GM19463 (cell line): ENCODE measurements at regions not wholly inside any gene's neighbourhood (a gene's known extent, or its start where the extent isn't known, plus 50 kb on each side); places are given as distances from the start of the nearest gene placed in this dataset.
"Not testable (repeated sequence)": the region's sequence is repeated elsewhere in the genome, so short reads cannot be mapped to it uniquely, and the experiment has no call there.

Source experiments
- ATAC-seq: cut with Tn5 transposase; IDR thresholded peaks from one replicate; pipeline ENCODE4 v1.9.1; 2021; ENCODE audit warnings: mild to moderate bottlenecking, moderate library complexity; ENCODE audit not compliant: unreplicated experiment

DNA sequence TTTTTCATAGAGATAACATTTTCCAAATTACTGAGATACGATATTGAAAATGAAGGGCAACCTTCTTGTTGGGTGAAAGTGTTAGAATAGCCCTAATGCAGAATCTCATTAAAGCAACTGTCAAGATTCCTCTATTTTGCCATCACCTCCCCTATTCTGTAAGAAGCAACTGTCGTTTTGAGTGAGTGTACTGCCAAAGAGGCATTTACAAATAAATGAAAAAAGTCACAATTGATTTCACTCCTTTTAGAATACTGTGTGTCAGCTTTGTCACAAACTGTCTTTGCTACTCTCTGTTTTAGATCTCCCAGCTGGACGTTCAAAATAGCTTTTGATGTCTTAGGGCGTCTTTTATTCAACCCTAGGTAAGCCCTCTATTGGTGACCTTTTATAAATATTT, 322.8 kb upstream of the NAALADL2 start:
- ATAC-seq = no peak

DNA sequence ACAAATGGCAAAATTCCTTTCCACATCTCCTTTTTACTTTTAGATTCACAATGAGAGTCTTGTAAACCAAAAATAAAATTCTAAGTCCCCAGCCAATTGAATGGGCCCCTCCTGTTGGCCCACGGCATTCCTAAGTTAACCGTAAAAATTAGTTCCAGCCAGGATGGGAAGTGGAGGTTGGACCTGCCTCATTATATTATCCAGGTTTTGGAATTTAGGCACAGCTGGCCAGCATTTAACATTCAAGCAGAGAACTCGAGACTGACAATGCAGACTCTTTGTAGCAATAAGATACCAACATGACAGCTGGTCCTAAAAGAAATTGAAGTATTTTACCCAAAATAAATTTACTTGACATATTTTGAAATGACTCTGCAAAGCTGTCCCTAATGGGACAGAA, 321.0 kb upstream of the NAALADL2 start:
- ATAC-seq = no peak

DNA sequence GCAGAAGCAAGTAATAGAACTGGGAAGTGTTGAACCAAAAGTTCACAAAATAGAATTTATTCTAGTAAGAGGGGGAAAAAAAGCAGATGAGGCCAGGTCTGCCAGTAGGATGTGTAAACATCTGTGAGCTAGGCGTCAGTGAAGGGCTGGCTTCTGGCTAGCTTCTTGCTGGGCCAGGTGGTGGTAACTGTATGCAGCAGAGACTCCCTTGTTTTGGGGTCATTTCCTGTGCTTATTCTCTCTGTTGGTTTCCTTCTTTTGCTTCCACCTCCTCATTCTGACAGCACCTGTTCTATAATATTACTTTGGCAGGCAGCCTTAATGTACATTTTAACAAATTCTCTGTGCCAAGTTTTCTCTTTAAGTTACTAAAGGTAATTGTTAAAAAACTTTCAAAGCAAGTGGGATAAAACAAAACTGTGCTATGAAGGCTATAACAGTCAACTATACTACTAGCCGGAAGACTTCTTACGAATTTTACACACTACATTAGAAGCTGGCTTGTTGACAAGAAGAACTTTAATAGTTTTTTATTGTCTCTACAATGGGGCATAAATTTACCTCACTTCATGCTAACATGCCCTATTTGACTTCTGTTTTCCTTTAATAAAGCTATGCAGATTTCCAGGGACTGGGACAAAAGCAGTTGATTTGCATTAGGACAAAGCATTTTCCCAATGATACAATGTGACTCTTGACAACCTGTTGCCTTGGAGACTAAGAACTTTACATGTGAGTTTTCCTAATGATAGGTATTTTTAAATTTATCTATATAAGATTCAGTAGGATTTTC, 318.8 kb upstream of the NAALADL2 start:
- ATAC-seq = no peak

DNA sequence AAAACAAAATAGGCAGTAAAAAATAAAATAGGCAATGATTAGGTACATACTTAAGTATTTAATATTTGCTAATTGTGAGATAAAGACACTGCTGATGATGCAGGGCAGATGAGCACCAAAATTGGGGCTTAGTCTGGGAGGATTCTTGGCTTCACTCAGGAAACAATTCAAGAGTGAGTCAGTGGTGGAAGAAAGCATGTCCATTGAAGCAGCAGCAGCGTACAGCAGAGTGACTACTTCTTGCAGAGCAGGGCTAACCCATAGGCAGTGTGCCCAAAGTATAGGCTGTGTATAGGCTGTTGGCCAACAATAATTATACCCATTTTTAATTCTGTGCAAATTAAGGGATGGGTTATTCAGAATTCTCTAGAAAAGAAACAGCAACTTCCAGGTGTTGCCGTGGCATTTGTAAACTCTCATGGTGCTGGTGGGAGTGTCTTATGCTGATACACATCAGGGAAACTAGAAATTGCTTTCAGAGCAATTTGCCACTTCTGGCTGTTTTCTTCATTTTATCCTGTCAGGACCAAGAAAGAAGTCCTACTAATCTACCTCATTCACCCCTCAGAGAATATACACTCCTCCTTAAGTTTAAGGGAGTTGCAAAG, 317.3 kb upstream of the NAALADL2 start:
- ATAC-seq = no peak

DNA sequence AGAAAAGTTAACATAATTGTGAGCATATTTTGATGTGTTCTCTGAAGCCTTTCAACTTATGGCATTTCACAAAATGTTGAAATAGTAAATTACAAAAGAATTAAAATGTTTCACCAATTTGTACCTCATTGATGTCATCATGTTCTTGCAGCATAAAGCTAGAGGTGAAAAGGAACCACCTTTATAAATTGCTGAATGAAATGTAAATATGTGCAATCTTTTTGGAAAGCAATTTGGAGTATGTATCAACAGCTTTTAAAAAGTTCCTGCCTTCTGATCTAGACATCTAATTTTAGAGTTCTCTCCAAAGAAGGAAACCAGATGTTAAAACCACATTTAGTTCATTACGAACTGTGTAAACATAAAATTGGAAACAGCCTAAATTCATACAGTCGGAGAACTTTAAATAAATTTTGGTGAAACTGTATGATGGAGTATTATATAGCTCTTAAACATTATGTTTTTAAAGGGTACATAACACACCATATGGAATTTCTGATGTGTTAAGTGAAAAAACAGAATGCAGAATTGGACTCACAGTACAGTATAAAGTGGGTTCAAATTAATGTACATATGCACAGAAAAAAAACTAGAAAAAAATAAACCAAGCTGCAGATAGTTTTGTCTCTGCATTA, 311.2 kb upstream of the NAALADL2 start:
- ATAC-seq = no peak

DNA sequence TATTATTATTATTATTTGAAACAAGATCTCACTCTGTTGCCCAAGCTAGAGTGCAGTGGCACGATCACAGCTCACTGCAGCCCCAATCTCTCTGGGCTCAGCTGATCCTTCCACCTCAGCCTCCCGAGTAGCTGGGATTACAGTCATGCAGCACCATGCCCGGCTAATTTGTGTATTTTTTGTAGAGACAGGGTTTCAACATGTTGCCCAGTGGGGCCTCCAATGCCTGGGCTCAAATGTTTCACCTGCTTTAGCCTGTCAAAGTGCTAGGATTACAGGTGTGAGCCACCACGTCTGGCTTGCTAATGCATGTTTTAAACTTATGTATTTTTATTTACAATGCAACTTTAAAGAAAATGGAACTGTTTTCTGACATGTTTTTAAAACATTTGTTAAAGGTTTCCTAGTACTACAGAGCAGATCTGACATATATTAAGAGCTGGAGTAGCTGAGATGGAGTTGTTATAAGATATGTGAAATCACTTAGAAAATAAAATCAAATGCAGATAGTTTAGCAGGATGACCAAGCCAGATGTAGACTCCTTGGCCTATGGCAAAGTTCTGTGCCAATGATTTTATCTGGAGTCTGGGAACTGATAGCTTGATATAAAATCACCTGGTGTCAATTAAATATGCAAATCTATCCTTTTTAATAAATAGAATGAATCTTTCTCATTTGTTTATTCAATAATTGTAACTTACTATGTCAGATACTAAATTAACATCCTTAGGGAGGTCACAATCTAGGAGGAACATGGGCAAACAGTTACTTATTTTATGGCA, 310.1 kb upstream of the NAALADL2 start:
- no peak for ATAC-seq

DNA sequence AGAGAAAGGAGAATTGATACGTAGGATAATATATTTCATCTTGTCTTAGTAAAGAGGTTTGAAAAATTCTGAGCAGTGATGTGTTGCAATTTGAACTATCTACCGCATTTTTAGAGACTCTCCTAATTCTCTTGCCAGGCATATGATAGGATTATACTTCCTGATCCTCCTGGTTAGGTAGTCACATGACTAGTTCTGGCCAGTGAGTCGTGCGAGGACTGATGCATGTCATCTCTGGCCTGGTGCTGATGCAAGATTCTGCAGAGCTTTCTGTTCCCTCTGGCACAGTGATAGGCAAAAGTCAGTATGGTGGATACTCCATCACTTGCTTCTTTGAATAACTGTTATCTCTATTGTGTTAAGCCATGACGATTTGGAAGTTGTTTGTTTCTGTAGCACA, 277.6 kb upstream of the NAALADL2 start:
- no peak for ATAC-seq

DNA sequence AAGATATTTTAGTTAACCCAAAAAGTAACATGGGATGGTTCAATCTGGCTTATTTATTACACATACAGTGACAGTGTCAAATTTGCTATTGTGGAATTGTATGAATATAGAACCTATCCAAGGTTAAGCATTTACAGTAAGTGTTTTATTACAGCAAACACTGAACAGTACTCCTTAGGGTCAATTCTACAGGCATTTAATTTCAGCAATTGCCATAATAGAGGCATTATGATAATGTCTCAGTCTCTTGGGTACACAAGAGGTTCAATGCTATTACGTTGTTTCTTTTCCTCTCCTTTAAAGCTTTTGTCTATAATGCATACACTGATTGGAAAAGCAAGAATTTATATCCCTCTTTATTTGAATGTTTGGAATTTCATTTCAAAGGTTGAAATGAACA, 275.7 kb upstream of the NAALADL2 start:
- no peak for ATAC-seq

DNA sequence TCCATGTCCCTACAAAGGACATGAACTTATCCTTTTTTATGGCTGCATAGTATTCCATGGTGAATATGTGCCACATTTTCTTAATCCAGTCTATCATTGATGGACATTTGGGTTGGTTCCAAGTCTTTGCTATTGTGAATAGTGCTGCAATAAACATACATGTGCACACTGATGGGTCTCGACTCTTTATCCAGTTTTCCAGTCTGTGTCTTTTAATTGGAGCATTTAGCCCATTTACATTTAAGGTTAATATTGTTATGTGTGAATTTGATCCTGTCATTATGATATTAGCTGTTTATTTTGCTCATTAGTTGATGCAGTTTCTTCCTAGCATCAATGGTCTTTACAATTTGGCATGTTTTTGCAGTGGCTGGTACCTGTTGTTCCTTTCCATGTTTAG, 272.0 kb upstream of the NAALADL2 start:
- ATAC-seq = not testable (repeated sequence)

DNA sequence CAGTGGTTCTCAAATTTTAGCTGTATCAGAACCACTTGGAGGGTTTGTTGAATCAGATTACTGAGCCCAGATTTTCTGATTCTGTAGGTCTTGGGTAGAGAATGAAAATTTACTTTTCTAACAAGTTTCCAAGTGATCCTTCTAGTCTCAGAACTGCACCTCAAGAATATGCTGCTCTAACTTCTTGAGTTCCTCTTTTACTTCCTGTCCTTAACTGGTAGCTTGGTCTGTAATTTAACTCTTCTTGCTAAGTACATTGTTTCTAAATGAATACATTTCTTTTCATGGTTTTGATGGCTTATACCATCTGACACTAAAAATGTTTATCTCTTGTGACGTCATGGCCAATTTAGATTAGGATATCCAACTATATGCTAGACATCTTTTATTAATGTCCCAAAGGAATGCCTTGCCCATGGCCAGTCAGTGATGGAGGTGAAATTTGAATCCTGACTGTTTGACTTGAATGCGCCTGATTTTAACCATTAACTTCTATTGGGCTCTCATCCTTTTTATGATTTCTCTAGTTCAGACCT, 262.6 kb upstream of the NAALADL2 start:
- ATAC-seq = no peak

DNA sequence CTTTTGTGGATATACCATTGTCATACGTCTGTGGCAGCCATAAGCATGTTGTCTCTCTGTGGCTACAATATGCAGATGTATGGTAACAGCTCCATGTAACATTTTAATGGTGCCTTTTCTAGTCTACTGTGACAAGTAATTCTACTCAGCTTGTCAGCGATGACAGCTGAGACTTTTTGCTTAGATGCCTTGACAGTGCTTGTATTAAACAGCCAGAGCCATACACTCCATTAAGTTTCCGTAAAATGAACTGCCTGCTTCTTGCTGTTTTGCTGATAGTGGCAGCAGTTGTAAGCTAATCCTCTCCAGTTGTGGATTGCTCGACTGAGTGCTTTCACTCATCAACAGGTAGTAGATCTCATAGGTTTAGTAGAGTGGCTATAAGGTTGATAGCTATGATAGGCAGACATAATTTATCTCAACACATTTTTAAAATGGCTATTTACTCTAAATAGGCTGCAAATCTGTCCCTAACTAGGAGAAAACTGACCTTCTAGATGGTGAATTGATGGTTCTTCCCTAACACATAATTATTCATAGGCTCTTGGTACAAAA, 260.2 kb upstream of the NAALADL2 start:
- ATAC-seq = no peak

DNA sequence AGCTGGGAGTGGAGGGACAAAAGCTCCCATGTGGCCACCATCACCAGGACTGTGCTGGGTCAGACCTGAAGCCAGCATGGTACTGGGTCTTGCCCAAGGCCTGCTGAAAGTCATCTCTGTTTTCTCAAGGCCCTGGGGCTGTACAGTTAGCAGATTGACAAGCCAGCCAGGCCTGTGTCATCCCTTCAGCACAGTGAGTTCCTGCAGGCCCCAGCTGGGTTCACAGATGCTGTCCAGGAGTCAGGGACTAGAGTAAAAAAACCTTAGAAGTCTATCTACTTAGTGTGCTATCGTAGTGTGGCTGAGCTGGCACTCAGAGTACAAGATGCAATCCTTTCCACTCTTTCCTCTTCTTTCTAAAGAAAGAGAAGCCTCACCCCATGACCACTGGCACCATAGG, 246.0 kb upstream of the NAALADL2 start:
- no peak for ATAC-seq

DNA sequence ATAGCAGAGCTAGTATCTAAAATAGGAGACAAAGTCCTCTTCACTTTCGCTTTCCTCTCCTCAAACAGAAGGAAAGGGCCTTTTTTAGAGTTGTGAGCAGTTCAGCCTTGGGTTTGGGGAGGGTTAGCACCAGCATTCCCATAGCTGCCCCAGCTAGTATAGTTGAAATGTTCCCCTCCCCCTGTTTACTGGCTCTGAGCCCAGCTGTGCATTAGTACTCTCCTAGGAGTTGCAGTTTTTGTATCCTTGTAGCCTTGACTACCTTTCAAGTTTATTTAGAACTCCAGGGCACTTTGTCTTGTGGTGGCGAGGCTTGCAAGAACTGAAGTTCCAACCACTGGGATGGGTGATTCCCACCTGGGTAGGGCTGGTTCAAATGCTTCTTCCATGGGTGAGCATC, 245.1 kb upstream of the NAALADL2 start:
- ATAC-seq = no peak

DNA sequence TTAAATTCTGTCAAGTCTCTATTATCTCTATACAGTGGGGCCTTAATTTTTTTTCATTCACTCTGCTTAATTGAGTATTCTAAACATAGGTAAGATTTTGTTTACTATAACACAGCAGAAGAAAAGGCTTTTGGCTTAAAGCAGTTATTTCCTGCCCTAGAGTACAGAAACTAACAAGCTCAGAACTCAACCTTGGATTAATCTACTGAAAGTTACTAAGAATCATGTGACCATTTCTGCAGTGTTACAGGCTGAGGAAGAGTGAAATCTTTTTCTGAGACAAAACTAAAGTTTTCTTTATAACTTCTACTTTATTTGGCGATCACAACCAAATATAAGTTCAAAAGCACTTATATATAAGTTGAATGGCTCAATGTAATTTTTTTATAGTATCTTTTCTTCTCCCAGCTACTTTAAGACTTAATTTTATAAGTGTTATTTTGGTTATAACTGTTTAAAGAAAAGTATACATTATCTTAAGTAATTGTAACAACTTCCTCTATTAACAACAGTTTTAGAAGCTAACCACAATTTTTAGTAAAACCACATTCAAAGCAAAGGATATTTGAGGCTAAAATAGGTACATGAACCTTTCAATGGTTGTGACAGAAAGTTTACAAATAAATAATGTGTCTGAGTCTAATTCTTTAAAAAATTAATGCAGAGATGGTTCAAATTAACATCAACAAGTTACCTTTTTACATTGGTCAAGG, 240.6 kb upstream of the NAALADL2 start:
- no peak for ATAC-seq

DNA sequence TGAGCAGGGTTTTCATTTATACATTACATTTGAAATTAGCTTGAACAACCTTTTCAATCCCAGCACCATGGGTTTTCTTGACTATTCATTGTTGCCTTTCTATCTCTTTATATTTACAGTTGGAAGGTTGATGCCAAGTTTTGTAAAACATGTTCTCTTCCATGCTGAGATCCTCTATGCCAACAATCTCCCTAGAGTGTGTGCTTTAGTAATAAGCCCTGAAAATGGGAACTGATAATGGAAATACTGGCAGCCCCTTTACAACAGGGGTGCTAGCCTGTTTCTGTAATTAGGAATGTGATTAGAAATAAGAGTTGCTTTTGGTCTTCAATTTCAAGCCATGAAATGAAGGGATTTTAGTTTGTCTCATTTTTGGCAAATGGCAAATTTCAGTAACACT, 239.9 kb upstream of the NAALADL2 start:
- ATAC-seq = no peak

DNA sequence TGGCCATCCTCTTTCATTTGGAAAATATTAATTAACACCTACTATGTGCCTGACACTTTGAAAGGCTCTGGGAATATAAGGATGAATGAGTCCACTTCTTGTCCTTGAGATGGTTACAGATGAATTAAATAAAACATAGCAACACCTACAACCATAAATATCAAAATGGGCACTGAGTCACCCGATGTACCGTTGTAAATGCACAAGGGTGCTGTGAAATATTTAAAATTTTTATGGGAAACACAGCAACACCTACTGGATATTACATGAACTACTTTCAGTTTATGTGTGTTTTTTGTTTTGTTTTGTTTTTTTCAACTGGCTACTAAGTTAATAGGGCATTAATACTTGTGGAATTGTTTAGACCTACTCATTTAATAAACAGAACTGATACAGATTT, 239.0 kb upstream of the NAALADL2 start:
- ATAC-seq = no peak

DNA sequence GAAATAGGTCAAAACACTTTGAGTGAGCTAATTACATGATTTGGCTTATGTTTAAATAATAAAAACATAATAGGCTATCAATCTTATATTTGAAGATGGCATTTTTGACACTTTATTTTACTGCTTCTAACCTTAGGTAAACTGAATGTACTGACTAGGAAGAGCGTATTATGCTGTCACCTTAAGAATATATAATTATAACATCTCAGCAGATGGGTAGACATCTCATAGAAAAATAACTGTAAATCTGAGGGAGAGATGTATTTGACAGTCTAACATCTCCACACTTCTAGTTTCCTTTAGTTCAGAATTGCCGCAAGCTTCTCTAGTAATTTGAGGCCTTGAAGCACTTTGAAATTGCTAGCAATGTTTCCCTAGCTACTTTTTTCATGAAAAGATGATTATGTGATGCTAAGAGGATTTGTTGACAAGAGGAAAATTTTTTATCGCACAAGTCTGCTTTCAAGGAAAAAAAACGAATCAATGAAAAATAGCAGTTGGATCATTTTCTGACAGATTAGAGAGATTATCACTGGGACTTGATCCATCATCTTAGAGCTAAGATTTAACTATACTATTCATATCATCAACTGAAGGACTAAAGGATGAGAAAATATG, 238.2 kb upstream of the NAALADL2 start:
- ATAC-seq = no peak

DNA sequence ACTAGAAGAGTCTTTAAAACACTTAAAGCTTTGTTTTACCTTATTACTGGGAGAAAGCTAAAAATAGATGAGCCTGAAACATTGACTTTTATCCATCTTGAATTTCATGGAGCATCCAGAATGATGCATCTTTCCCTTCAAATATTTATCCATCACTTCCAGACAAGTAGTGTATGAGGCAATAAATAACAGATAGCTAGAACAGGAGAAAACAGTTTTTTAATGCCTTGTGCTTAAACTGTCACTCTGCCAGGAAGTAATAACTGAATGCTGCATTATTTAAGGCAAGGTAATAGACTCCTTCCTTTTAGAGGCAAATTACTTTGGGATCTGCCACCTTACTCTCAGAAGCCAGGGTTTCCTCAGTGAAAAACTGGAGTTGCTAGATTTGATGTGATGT, 225.8 kb upstream of the NAALADL2 start:
- no peak for ATAC-seq

DNA sequence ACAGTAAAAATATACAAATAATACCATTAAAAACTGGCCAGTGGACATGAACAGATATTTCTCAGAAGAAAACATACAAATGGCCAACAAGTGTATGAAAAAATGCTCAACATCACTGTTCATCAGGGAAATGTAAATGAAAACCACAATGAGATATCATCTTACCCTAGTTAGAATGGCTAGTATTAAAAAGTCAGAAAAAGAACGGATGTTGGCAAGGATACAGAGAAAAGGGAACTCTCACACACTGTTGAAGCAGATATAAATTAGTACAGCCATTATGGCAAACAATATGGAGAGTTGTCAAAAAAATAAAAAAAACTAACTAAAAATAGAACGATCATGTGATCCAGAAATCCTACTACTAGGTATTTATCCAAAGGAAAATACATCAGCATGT, 222.7 kb upstream of the NAALADL2 start:
- ATAC-seq = no peak

DNA sequence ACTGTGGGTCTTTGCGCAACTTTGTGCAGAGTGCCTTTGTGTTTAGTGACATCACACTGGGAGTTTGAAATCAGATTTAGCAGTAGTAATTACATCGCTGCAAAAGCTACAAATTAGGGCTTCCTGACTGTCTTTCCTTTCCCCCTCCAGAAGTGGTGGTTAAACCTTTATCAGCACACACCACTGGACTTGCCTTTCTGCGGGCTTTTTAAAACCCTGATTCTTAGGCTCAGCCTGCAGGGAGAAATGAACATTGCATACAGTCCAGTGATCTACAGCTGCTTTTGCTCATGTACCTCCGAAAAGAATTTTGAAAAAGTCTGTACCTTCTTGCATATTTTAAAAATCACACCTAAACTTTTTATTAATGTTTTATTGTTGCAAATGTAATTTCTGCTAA, 219.7 kb upstream of the NAALADL2 start:
- no peak for ATAC-seq
